ENCODE measurements at regions not wholly inside any gene's neighbourhood (a gene's known extent, or its start where the extent isn't known, plus 50 kb on each side); places are given as distances from the start of the nearest gene placed in this dataset.

DNA sequence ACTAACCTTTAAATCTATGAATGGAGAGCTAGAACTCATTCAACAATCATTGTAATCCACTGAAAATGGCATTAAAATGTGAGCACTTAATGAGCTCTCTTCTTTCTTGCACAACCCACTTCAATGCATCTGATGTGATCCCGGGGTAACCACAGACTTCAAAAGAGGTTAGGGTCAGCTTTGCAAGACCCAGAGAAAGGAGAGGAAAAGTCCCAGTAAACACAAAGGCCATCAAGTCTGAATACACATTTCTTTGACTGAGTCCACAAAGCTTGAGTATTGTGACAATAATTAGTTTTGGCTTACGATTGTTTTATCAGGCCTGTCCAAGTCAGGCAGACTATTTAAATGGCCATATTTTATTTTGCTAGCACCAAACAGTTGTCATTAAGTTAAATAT is 148.8 kb upstream of the ZNF608 start:
- TF ChIP-seq, protein P1, sequence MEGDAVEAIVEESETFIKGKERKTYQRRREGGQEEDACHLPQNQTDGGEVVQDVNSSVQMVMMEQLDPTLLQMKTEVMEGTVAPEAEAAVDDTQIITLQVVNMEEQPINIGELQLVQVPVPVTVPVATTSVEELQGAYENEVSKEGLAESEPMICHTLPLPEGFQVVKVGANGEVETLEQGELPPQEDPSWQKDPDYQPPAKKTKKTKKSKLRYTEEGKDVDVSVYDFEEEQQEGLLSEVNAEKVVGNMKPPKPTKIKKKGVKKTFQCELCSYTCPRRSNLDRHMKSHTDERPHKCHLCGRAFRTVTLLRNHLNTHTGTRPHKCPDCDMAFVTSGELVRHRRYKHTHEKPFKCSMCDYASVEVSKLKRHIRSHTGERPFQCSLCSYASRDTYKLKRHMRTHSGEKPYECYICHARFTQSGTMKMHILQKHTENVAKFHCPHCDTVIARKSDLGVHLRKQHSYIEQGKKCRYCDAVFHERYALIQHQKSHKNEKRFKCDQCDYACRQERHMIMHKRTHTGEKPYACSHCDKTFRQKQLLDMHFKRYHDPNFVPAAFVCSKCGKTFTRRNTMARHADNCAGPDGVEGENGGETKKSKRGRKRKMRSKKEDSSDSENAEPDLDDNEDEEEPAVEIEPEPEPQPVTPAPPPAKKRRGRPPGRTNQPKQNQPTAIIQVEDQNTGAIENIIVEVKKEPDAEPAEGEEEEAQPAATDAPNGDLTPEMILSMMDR (conservative IDR thresholded peaks at IDR 0.05; ENCODE audit: low read length) = no peak
- TF ChIP-seq EZH2phosphoT487 (IDR thresholded peaks at IDR 0.05; ENCODE audit: borderline replicate concordance, low read depth, low read length) = no peak
